ENCODE measurements at regions not wholly inside any gene's neighbourhood (a gene's known extent, or its start where the extent isn't known, plus 50 kb on each side); places are given as distances from the start of the nearest gene placed in this dataset.

DNA sequence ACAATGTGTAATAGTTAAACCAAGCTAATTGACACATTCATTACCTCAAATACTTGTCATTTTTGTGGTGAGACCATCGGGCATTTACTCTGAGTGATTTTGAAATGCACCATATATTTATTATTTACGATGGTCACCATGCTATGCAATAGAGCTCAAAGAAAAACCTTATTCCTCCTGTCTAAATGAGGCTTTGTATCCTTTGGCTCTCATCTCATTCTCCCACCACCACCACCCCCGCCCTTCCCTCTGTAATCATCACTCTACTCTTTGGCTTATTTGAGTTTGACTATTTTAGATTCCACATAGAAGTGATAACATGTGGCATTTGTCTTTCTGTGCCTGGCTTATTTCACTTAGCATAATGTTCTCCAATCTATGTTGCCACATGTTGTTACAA lies 124.9 kb downstream of the CYSLTR2 start (continued):
- TF ChIP-seq YY1 (IDR thresholded peaks at IDR 0.05; ENCODE audit: low read depth, low read length) (no peak), RNF2 (IDR thresholded peaks at IDR 0.05; ENCODE audit: borderline replicate concordance, low read depth, low read length, missing control alignments, poor library complexity, severe bottlenecking) (no peak), SP1 (IDR thresholded peaks at IDR 0.05; ENCODE audit: low read depth, low read length) (no peak), RAD21 (IDR thresholded peaks at IDR 0.05 in 1 of 2, conservative IDR thresholded peaks at IDR 0.05 in 1 of 2; ENCODE audit: low read depth in 2 of 2, low read length in 2 of 2) (no peak)
